CD4-positive, CD25-positive, alpha-beta regulatory T cell (primary cell): ENCODE measurements at regions not wholly inside any gene's neighbourhood (a gene's known extent, or its start where the extent isn't known, plus 50 kb on each side); places are given as distances from the start of the nearest gene placed in this dataset.
A peak's percentile ranks its signal among the peaks of the same experiment; 100 is the strongest.

Experiments used
- ATAC-seq, 2 donors: fragments of 150-1000 bp; cut with Tn5 transposase; one replicate each; pipeline ENCODE4 v1.10.0; 2021; ENCODE audit warnings: low read depth in 2 of 2, moderate number of reproducible peaks in 2 of 2, moderate library complexity in 1 of 2
- DNase-seq, 3 donors: peaks; one replicate each; pipeline versions ENCODE4 v3.0.0 to v3.0.0-alpha.2; 2012 to 2022; ENCODE audit warnings: mixed read lengths in 1 of 3
- H3K27ac ChIP-seq: one replicate; pipeline ENCODE4 v1.7.0; 2013; ENCODE audit warnings: mild to moderate bottlenecking, low read length; ENCODE audit not compliant: insufficient read depth, poor library complexity, severe bottlenecking
- H3K27me3 ChIP-seq: one replicate; pipeline ENCODE4 v1.7.0; 2013; ENCODE audit warnings: low read length; ENCODE audit not compliant: control insufficient read depth, insufficient read depth
- H3K36me3 ChIP-seq: one replicate; pipeline ENCODE4 v1.7.0; 2013; ENCODE audit warnings: mild to moderate bottlenecking, low read length, moderate library complexity; ENCODE audit not compliant: control insufficient read depth, insufficient read depth
- H3K4me1 ChIP-seq: 2 replicates; pipeline ENCODE4 v1.7.0; 2013; ENCODE audit warnings: mild to moderate bottlenecking, low read length; ENCODE audit not compliant: insufficient read depth, control insufficient read depth, poor library complexity, severe bottlenecking
- H3K4me3 ChIP-seq: one replicate; pipeline ENCODE4 v1.7.0; 2013; ENCODE audit warnings: low read depth, mild to moderate bottlenecking, low read length, moderate library complexity
- H3K9me3 ChIP-seq, 2 experiments: 1 replicate in 1 of 2; 2 replicates in 1 of 2; pipeline ENCODE4 v1.7.0; 2013; ENCODE audit warnings: low read length in 2 of 2, mild to moderate bottlenecking in 1 of 2, moderate library complexity in 1 of 2; ENCODE audit not compliant: control insufficient read depth in 2 of 2
- H3K27ac Mint-ChIP-seq, 3 donors: one replicate each; pipeline ENCODE4 v1.8.0; 2020 to 2022; ENCODE audit warnings: mild to moderate bottlenecking in 3 of 3, mixed read lengths in 3 of 3, moderate library complexity in 2 of 3
- H3K27me3 Mint-ChIP-seq: one replicate; pipeline ENCODE4 v1.8.0; 2022; ENCODE audit warnings: mild to moderate bottlenecking, mixed read lengths
- H3K36me3 Mint-ChIP-seq: one replicate; pipeline ENCODE4 v1.8.0; 2020; ENCODE audit warnings: mixed read lengths
- H3K4me1 Mint-ChIP-seq, 4 donors: one replicate each; pipeline ENCODE4 v1.8.0; 2020 to 2022; ENCODE audit warnings: mixed read lengths in 4 of 4, mild to moderate bottlenecking in 1 of 4
- H3K4me3 Mint-ChIP-seq, 4 donors: one replicate each; pipeline ENCODE4 v1.8.0; 2020 to 2022; ENCODE audit warnings: mild to moderate bottlenecking in 4 of 4, mixed read lengths in 4 of 4, moderate library complexity in 3 of 4
- H3K9me3 Mint-ChIP-seq, 7 donors: one replicate each; pipeline ENCODE4 v1.8.0; 2020 to 2022; ENCODE audit warnings: mixed read lengths in 7 of 7, mild to moderate bottlenecking in 3 of 7, moderate library complexity in 2 of 7

GRCh38 chr5:1709171-1709803 is 90.3 kb downstream of the MRPL36 start:
- Mint-ChIP-seq H3K27ac (peak overlapping the region; percentile 73 to 89 (median 79)), H3K4me1 (peaks cover 0 to 15% (median 4%) of the 10 kb centered on the region in 4 donors), H3K27me3 (peaks cover 17% of the 10 kb centered on the region), H3K9me3 (no peaks in the 10 kb centered on the region), H3K36me3 (no peaks in the 10 kb centered on the region), H3K4me3 (peak overlapping the region in 3 of 4 donors; percentile 4 to 86 (median 77))
- DNase-seq: peak in 1 of 3 donors; percentile 5
- Histone ChIP-seq H3K9me3 (no peaks in the 10 kb centered on the region), H3K27ac (no peak overlapping the region), H3K36me3 (no peaks in the 10 kb centered on the region), H3K4me3 (no peak overlapping the region), H3K4me1 (no peaks in the 10 kb centered on the region), H3K27me3 (peaks cover 2% of the 10 kb centered on the region)
- no peak for ATAC-seq

GRCh38 chr5:1708592-1709141 is 91.0 kb downstream of the MRPL36 start:
- Mint-ChIP-seq H3K4me1 (peaks cover 0 to 15% (median 4%) of the 10 kb centered on the region in 4 donors), H3K36me3 (no peaks in the 10 kb centered on the region), H3K27me3 (peaks cover 19% of the 10 kb centered on the region), H3K4me3 (peak overlapping the region in 2 of 4 donors; percentile 3 to 86), H3K9me3 (no peaks in the 10 kb centered on the region), H3K27ac (peak overlapping the region in 2 of 3 donors; percentile 73 to 89)
- Histone ChIP-seq H3K27me3 (peaks cover 2% of the 10 kb centered on the region), H3K4me3 (no peak overlapping the region), H3K9me3 (no peaks in the 10 kb centered on the region), H3K4me1 (no peaks in the 10 kb centered on the region), H3K36me3 (no peaks in the 10 kb centered on the region), H3K27ac (no peak overlapping the region)
- DNase-seq: no peak
- ATAC-seq: no peak

- Mint-ChIP-seq H3K27ac (peak overlapping the region in 1 of 3 donors; percentile 68), H3K9me3 (no peaks in the 10 kb centered on the region), H3K27me3 (peaks cover 22% of the 10 kb centered on the region), H3K4me1 (peaks cover 0 to 15% (median 4%) of the 10 kb centered on the region in 4 donors), H3K36me3 (no peaks in the 10 kb centered on the region), H3K4me3 (no peak overlapping the region)
- H3K36me3 ChIP-seq: no peaks in the 10 kb centered on the region
- H3K4me3 ChIP-seq: no peak overlapping the region
- ATAC-seq (no peak), DNase-seq (no peak)
- H3K9me3 ChIP-seq: no peaks in the 10 kb centered on the region
- H3K27me3 ChIP-seq: peaks cover 2% of the 10 kb centered on the region
- H3K4me1 ChIP-seq: no peaks in the 10 kb centered on the region
- no peak overlapping the region for H3K27ac ChIP-seq
Measured at GRCh38 chr5:1707467-1707866, 92.2 kb downstream of the MRPL36 start.

GRCh38 chr5:1706428-1706827 is 93.2 kb downstream of the MRPL36 start:
- peaks cover 2% of the 10 kb centered on the region for H3K27me3 ChIP-seq
- no peak overlapping the region for H3K4me3 ChIP-seq
- Mint-ChIP-seq H3K27me3 (peaks cover 22% of the 10 kb centered on the region), H3K27ac (no peak overlapping the region), H3K4me1 (peaks cover 0 to 15% (median 4%) of the 10 kb centered on the region in 4 donors), H3K4me3 (no peak overlapping the region), H3K36me3 (no peaks in the 10 kb centered on the region), H3K9me3 (no peaks in the 10 kb centered on the region)
- H3K9me3 ChIP-seq: no peaks in the 10 kb centered on the region
- no peaks in the 10 kb centered on the region for H3K36me3 ChIP-seq
- no peak for DNase-seq
- no peak overlapping the region for H3K27ac ChIP-seq
- H3K4me1 ChIP-seq: no peaks in the 10 kb centered on the region
- ATAC-seq: no peak

GRCh38 chr5:1706021-1706420 is 93.6 kb downstream of the MRPL36 start:
- Mint-ChIP-seq H3K27ac (no peak overlapping the region), H3K27me3 (peaks cover 22% of the 10 kb centered on the region), H3K4me3 (no peak overlapping the region), H3K9me3 (no peaks in the 10 kb centered on the region), H3K36me3 (no peaks in the 10 kb centered on the region), H3K4me1 (peaks cover 0 to 15% (median 4%) of the 10 kb centered on the region in 4 donors)
- Histone ChIP-seq H3K9me3 (no peaks in the 10 kb centered on the region), H3K27me3 (peaks cover 2% of the 10 kb centered on the region), H3K4me3 (no peak overlapping the region), H3K27ac (no peak overlapping the region), H3K4me1 (no peaks in the 10 kb centered on the region), H3K36me3 (no peaks in the 10 kb centered on the region)
- ATAC-seq (no peak), DNase-seq (no peak)

- no peak overlapping the region for H3K4me3 ChIP-seq
- peaks cover 2% of the 10 kb centered on the region for H3K27me3 ChIP-seq
- no peak for DNase-seq
- H3K4me1 Mint-ChIP-seq: peaks cover 0 to 15% (median 4%) of the 10 kb centered on the region in 4 donors
- H3K4me3 Mint-ChIP-seq: no peak overlapping the region
- no peak overlapping the region for H3K27ac Mint-ChIP-seq
- H3K27ac ChIP-seq: no peak overlapping the region
- no peaks in the 10 kb centered on the region for H3K9me3 ChIP-seq
- no peaks in the 10 kb centered on the region for H3K36me3 ChIP-seq
- ATAC-seq: no peak
- H3K36me3 Mint-ChIP-seq: no peaks in the 10 kb centered on the region
- no peaks in the 10 kb centered on the region for H3K9me3 Mint-ChIP-seq
- H3K27me3 Mint-ChIP-seq: peaks cover 28% of the 10 kb centered on the region
- H3K4me1 ChIP-seq: no peaks in the 10 kb centered on the region
Measured at GRCh38 chr5:1704676-1705075, 95.0 kb downstream of the MRPL36 start.

- no peak overlapping the region for H3K4me3 ChIP-seq
- no peak for DNase-seq
- no peak overlapping the region for H3K27ac ChIP-seq
- no peaks in the 10 kb centered on the region for H3K9me3 Mint-ChIP-seq
- H3K4me3 Mint-ChIP-seq: no peak overlapping the region
- no peaks in the 10 kb centered on the region for H3K36me3 ChIP-seq
- H3K27ac Mint-ChIP-seq: no peak overlapping the region
- H3K4me1 ChIP-seq: no peaks in the 10 kb centered on the region
- peaks cover 2% of the 10 kb centered on the region for H3K27me3 ChIP-seq
- no peak for ATAC-seq
- H3K9me3 ChIP-seq: no peaks in the 10 kb centered on the region
- H3K4me1 Mint-ChIP-seq: peaks cover 0 to 15% (median 4%) of the 10 kb centered on the region in 4 donors
- peaks cover 28% of the 10 kb centered on the region for H3K27me3 Mint-ChIP-seq
- no peaks in the 10 kb centered on the region for H3K36me3 Mint-ChIP-seq
Measured at GRCh38 chr5:1704266-1704665, 95.4 kb downstream of the MRPL36 start.
